Large intestine (tissue), 3 donors: ENCODE measurements at regions not wholly inside any gene's neighbourhood (a gene's known extent, or its start where the extent isn't known, plus 50 kb on each side); places are given as distances from the start of the nearest gene placed in this dataset.
"Not testable (repeated sequence)": the region's sequence is repeated elsewhere in the genome, so short reads cannot be mapped to it uniquely, and the experiment has no call there.

Experiments
- DNase-seq, 2 donors: peaks; one replicate each; pipeline versions ENCODE4 v3.0.0 to v3.0.0-alpha.2; 2013
- H3K27ac ChIP-seq: one replicate; pipeline ENCODE4 v1.5.1; 2013; ENCODE audit warnings: low read length
- H3K27me3 ChIP-seq: 2 replicates; pipeline ENCODE4 v1.6.1; 2013; ENCODE audit warnings: low read length; ENCODE audit not compliant: control insufficient read depth, insufficient read depth
- H3K36me3 ChIP-seq: 2 replicates; pipeline ENCODE4 v1.6.1; 2013; ENCODE audit warnings: low read length; ENCODE audit not compliant: control insufficient read depth, insufficient read depth
- H3K4me1 ChIP-seq: one replicate; pipeline ENCODE4 v1.6.1; 2013; ENCODE audit warnings: low read length; ENCODE audit not compliant: control insufficient read depth, insufficient read depth
- H3K4me3 ChIP-seq: one replicate; pipeline ENCODE4 v1.5.1; 2013; ENCODE audit warnings: low read length
- H3K9me3 ChIP-seq: one replicate; pipeline ENCODE4 v1.6.1; 2013; ENCODE audit warnings: mild to moderate bottlenecking, low read depth, low read length, moderate library complexity; ENCODE audit not compliant: control insufficient read depth
- WGBS: methylation state at CpG from one replicate; pipeline ENCODE4 v1.1.5; 2013; ENCODE audit warnings: low lambda C conversion rate; ENCODE audit not compliant: insufficient coverage; 5-methylcytosine and 5-hydroxymethylcytosine counted together

DNA sequence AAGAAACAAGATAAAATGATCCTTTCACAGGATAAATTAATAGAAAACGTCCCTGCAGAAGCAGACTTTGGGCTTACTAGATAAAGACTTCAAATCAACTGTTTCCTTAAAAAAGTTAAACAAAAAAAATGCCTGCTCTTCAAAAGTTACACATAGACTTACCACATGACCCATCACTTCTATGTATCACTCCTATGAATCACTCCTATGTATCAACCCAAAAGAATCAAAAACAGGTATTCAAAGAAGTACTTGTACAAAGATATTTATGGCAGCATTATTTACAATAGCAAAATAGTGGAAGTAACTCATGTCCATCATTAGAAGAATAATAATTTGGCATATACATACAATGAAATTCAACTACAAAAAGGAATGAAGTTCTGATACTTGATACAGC lies 56.3 kb upstream of the PRDM9 start:
- Histone ChIP-seq H3K27me3 (no peaks in the 10 kb centered on the region), H3K4me3 (no peak overlapping the region), H3K36me3 (no peaks in the 10 kb centered on the region), H3K27ac (no peak overlapping the region), H3K4me1 (no peaks in the 10 kb centered on the region), H3K9me3 (no peaks in the 10 kb centered on the region)
- WGBS, result no CpG with 5 or more reads among the region's 1 CpG
- no peak for DNase-seq

GRCh38 chr5:23450187-23450586 lies 57.2 kb upstream of the PRDM9 start:
- Histone ChIP-seq H3K27me3 (no peaks in the 10 kb centered on the region), H3K36me3 (no peaks in the 10 kb centered on the region), H3K9me3 (no peaks in the 10 kb centered on the region), H3K27ac (no peak overlapping the region), H3K4me1 (no peaks in the 10 kb centered on the region), H3K4me3 (no peak overlapping the region)
- DNase-seq, result no peak
- WGBS, result 94% methylated on average over 2 of the region's 4 CpGs

GRCh38 chr5:23448627-23449026 lies 58.8 kb upstream of the PRDM9 start:
- no peaks in the 10 kb centered on the region for H3K9me3 ChIP-seq
- no peaks in the 10 kb centered on the region for H3K36me3 ChIP-seq
- H3K27me3 ChIP-seq, result no peaks in the 10 kb centered on the region
- no peak overlapping the region for H3K27ac ChIP-seq
- DNase-seq, result no peak
- H3K4me3 ChIP-seq, result no peak overlapping the region
- no peaks in the 10 kb centered on the region for H3K4me1 ChIP-seq

DNA sequence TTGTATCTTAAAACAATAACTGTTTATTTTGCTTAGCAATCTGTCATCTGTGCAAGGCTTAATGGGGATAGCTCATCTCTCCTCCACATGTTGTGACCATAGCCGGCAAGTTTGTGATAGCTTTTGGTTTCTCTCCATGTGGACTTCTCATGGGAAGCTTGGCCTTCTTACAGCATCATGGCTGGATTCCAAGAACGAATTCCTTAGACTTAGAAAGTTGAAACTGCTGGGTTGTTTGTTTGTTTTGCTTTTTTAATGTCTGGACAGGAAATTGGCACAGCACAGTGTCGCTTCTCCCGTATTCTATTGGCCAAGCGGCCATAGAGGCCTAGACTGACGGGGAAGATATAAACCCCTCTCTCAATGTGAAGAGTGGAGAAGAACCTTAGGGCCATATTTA lies 61.0 kb upstream of the PRDM9 start:
- WGBS, result 100% methylated on average over 1 of the region's 6 CpGs
- no peak overlapping the region for H3K27ac ChIP-seq
- H3K4me1 ChIP-seq, result no peaks in the 10 kb centered on the region
- no peaks in the 10 kb centered on the region for H3K27me3 ChIP-seq
- H3K36me3 ChIP-seq, result no peaks in the 10 kb centered on the region
- no peaks in the 10 kb centered on the region for H3K9me3 ChIP-seq
- no peak overlapping the region for H3K4me3 ChIP-seq
- DNase-seq, result peak; percentile 6 to 16

GRCh38 chr5:23445573-23445972 lies 61.8 kb upstream of the PRDM9 start:
- H3K4me1 ChIP-seq, result no peaks in the 10 kb centered on the region
- no peaks in the 10 kb centered on the region for H3K27me3 ChIP-seq
- H3K4me3 ChIP-seq, result no peak overlapping the region
- H3K27ac ChIP-seq, result no peak overlapping the region
- DNase-seq, result no peak
- no peaks in the 10 kb centered on the region for H3K36me3 ChIP-seq
- H3K9me3 ChIP-seq, result no peaks in the 10 kb centered on the region
- no CpG with 5 or more reads among the region's 1 CpG for WGBS

DNA sequence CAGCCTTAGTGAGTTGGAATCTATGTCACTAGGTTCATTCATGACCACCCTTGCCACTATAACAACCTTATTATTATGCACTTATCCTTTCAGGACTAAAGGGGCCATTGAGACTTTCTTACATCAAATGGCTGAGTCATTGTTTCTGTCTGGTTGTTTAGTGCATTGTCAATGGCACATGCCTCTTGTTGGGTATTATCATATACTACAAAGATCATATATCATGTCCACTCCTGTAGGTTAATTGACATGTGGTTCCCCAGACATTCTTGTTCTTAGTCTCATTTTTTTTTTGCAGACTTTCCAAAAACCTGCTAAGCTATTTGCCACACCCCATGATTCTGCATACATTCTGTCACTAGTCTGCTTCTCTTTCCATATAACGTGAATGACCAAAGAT lies 66.7 kb upstream of the PRDM9 start:
- no peak for DNase-seq
- H3K27ac ChIP-seq, result no peak overlapping the region
- no peaks in the 10 kb centered on the region for H3K36me3 ChIP-seq
- H3K9me3 ChIP-seq, result no peaks in the 10 kb centered on the region
- 83% methylated on average over 1 of the region's 1 CpG for WGBS
- H3K4me1 ChIP-seq, result no peaks in the 10 kb centered on the region
- no peak overlapping the region for H3K4me3 ChIP-seq
- no peaks in the 10 kb centered on the region for H3K27me3 ChIP-seq

GRCh38 chr5:23437011-23437410 lies 70.4 kb upstream of the PRDM9 start:
- H3K9me3 ChIP-seq, result no peaks in the 10 kb centered on the region
- no peak overlapping the region for H3K27ac ChIP-seq
- no peak for DNase-seq
- no peaks in the 10 kb centered on the region for H3K27me3 ChIP-seq
- no peaks in the 10 kb centered on the region for H3K36me3 ChIP-seq
- no peaks in the 10 kb centered on the region for H3K4me1 ChIP-seq
- H3K4me3 ChIP-seq, result no peak overlapping the region

DNA sequence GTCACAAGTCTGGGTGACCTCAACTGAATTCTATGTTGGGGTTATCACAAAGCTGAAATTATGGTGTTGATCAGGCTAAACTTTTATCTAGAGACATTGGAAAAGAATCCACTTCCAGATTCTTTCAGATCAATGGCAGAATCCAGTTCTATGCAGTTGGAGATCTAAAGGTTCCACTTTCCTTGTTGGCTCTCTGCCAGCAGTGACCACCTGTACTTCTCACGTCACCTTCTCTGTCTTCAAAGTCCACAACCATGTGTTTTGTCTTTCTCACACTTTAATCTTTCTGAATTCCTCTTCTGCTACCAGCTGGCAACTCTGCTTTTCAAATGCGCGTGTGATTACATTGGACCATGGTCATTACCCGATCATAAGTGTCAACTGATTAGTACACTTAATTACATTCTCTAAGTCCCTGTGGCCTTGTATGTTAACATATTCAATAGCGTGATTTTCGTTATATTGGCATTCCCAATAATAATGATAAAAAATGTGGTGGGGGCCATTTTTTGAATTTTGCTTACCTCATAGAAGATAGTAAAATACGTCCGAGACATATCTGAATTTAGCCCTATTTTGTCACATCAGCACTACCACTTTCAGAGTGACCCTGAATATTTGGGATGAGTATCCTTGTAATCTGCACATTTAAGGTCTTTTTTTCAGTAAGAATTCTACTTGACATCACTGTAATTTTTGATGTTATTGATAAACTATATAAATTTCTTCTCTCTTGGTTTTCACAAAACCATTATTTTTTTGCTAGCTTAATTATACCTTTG lies 73.7 kb upstream of the PRDM9 start:
- no peak overlapping the region for H3K4me3 ChIP-seq
- H3K27ac ChIP-seq, result no peak overlapping the region
- no peaks in the 10 kb centered on the region for H3K4me1 ChIP-seq
- DNase-seq, result no peak
- 83% methylated on average over 2 of the region's 8 CpGs for WGBS
- no peaks in the 10 kb centered on the region for H3K36me3 ChIP-seq
- no peaks in the 10 kb centered on the region for H3K27me3 ChIP-seq
- H3K9me3 ChIP-seq, result no peaks in the 10 kb centered on the region

- Histone ChIP-seq H3K4me1 (no peaks in the 10 kb centered on the region), H3K27ac (no peak overlapping the region)
- WGBS, result 86% methylated on average over 1 of the region's 1 CpG
Measured at GRCh38 chr5:23428705-23429104, 78.7 kb upstream of the PRDM9 start.

GRCh38 chr5:23420214-23420613 lies 87.2 kb upstream of the PRDM9 start:
- not testable (repeated sequence) for H3K4me1 ChIP-seq, H3K9me3 ChIP-seq, H3K27ac ChIP-seq, H3K27me3 ChIP-seq, H3K4me3 ChIP-seq, DNase-seq, H3K36me3 ChIP-seq
- no CpG with 5 or more reads among the region's 3 CpGs for WGBS

More at GRCh38 chr5:23428705-23429104, 78.7 kb upstream of the PRDM9 start:
- Histone ChIP-seq H3K36me3 (no peaks in the 10 kb centered on the region), H3K27me3 (no peaks in the 10 kb centered on the region), H3K4me3 (no peak overlapping the region), H3K9me3 (no peaks in the 10 kb centered on the region)
- DNase-seq, result no peak

- no peak for DNase-seq
- no peaks in the 10 kb centered on the region for H3K36me3 ChIP-seq
Measured at GRCh38 chr5:23419115-23419514, 88.3 kb upstream of the PRDM9 start.

More at GRCh38 chr5:23419115-23419514, 88.3 kb upstream of the PRDM9 start:
- Histone ChIP-seq H3K27me3 (no peaks in the 10 kb centered on the region), H3K9me3 (no peaks in the 10 kb centered on the region), H3K4me3 (no peak overlapping the region), H3K27ac (no peak overlapping the region), H3K4me1 (no peaks in the 10 kb centered on the region)
- WGBS, result no CpG with 5 or more reads among the region's 1 CpG
